IMR-90 (cell line): ENCODE measurements at regions not wholly inside any gene's neighbourhood (a gene's known extent, or its start where the extent isn't known, plus 50 kb on each side); places are given as distances from the start of the nearest gene placed in this dataset.

Source experiments
- CTCF ChIP-seq: conservative IDR thresholded peaks from 2 replicates; pipeline ENCODE4 v1.5.1; 2012; ENCODE audit warnings: mild to moderate bottlenecking, low read depth, low read length, improper control_type of control experiment
- USF2 ChIP-seq: fragments of 150-350 bp; IDR thresholded peaks from 2 replicates; pipeline ENCODE4 v1.6.1; 2017; ENCODE audit warnings: mild to moderate bottlenecking, antibody characterized with exemption, low read length, low read depth

GRCh38 chr16:49929626-49930025, 73.7 kb upstream of the ZNF423 start:
- TF ChIP-seq CTCF: no peak
- no peak for TF ChIP-seq USF2
